HEK293T (cell line): ENCODE measurements at regions not wholly inside any gene's neighbourhood (a gene's known extent, or its start where the extent isn't known, plus 50 kb on each side); places are given as distances from the start of the nearest gene placed in this dataset.

Experiments
- ARNT ChIP-seq: fragments of 450-650 bp; IDR thresholded peaks from 2 replicates; pipeline ENCODE4 v1.6.1; 2017; ENCODE audit warnings: mild to moderate bottlenecking
- BHLHE40 ChIP-seq: fragments of 450-650 bp; IDR thresholded peaks from 2 replicates; pipeline ENCODE4 v1.6.1; 2016; ENCODE audit warnings: mild to moderate bottlenecking, moderate library complexity, borderline replicate concordance
- FOXA1 ChIP-seq: fragments of 450-650 bp; IDR thresholded peaks from 2 replicates; pipeline ENCODE4 v1.6.1; 2016; ENCODE audit warnings: mild to moderate bottlenecking
- FOXK2 ChIP-seq: fragments of 450-650 bp; IDR thresholded peaks from 2 replicates; pipeline ENCODE4 v1.6.1; 2016; ENCODE audit warnings: mild to moderate bottlenecking
- HDGF ChIP-seq: fragments of 450-650 bp; IDR thresholded peaks from 2 replicates; pipeline ENCODE4 v1.6.1; 2017; ENCODE audit warnings: antibody characterized with exemption, borderline replicate concordance
- LEF1 ChIP-seq: fragments of 450-650 bp; IDR thresholded peaks from 2 replicates; pipeline ENCODE4 v1.6.1; 2017; ENCODE audit warnings: mild to moderate bottlenecking, borderline replicate concordance
- NFRKB ChIP-seq: fragments of 450-650 bp; IDR thresholded peaks from 2 replicates; pipeline ENCODE4 v1.6.1; 2016; ENCODE audit warnings: mild to moderate bottlenecking, moderate library complexity
- SP1 ChIP-seq: fragments of 450-650 bp; IDR thresholded peaks from 2 replicates; pipeline ENCODE4 v1.6.1; 2017
- SUZ12 ChIP-seq: fragments of 450-650 bp; IDR thresholded peaks from 2 replicates; pipeline ENCODE4 v1.6.1; 2016; ENCODE audit warnings: mild to moderate bottlenecking
- ZNF384 ChIP-seq: fragments of 450-650 bp; IDR thresholded peaks from 2 replicates; pipeline ENCODE4 v1.6.1; 2016

- TF ChIP-seq BHLHE40 (no peak), NFRKB (no peak), ZNF384 (no peak), LEF1 (no peak), HDGF (no peak), SUZ12 (no peak), FOXA1 (no peak), FOXK2 (no peak), SP1 (no peak), ARNT (no peak)
Measured at GRCh38 chr5:153018121-153018520, 472.3 kb upstream of the GRIA1 start.
